Gastrocnemius medialis (tissue), 4 donors: ENCODE measurements at regions not wholly inside any gene's neighbourhood (a gene's known extent, or its start where the extent isn't known, plus 50 kb on each side); places are given as distances from the start of the nearest gene placed in this dataset.

ENCODE experiments used
- ATAC-seq, 2 donors: fragments of 150-250 bp; one replicate each; pipeline ENCODE4 v1.9.1; 2016
- DNase-seq, 2 donors: peaks; one replicate each; pipeline ENCODE4 v3.0.0-alpha.2; 2019
- H3K27ac ChIP-seq, 4 donors: fragments of 200-600 bp; sonication (generic); 1 replicate in 1 of 4; 2 replicates in 3 of 4; pipeline ENCODE4 v1.5.1; 2016 to 2018; ENCODE audit warnings: mild to moderate bottlenecking in 2 of 4, moderate library complexity in 1 of 4
- H3K27me3 ChIP-seq, 3 donors: fragments of 200-600 bp; sonication (generic) in 2 of 3; 1 replicate in 1 of 3; 2 replicates in 2 of 3; pipeline versions ENCODE4 v1.5.1 to v1.6.0; 2016 to 2019; ENCODE audit warnings: mild to moderate bottlenecking in 1 of 3, moderate library complexity in 1 of 3
- H3K36me3 ChIP-seq, 2 donors: fragments of 200-600 bp; sonication (generic) in 1 of 2; one replicate each; pipeline ENCODE4 v1.5.1; 2017 to 2018
- H3K4me1 ChIP-seq, 2 donors: fragments of 200-600 bp; sonication (generic) in 1 of 2; one replicate each; pipeline ENCODE4 v1.5.1; 2016 to 2017; ENCODE audit warnings: mild to moderate bottlenecking in 2 of 2
- H3K4me3 ChIP-seq, 4 donors: fragments of 200-600 bp; sonication (generic) in 3 of 4; 1 replicate in 1 of 4; 2 replicates in 3 of 4; pipeline ENCODE4 v1.5.1; 2016 to 2019; ENCODE audit warnings: mild to moderate bottlenecking in 2 of 4
- H3K9me3 ChIP-seq, 3 donors: fragments of 200-600 bp; sonication (generic) in 2 of 3; 1 replicate in 1 of 3; 2 replicates in 2 of 3; pipeline ENCODE4 v1.5.1; 2016 to 2019
- CTCF ChIP-seq, 5 experiments: fragments of 450-650 bp in 3 of 5; fragments of 200-600 bp in 2 of 5; sonication (generic) in 2 of 5; IDR thresholded peaks in 4 of 5; conservative IDR thresholded peaks in 1 of 5; 1 replicate in 4 of 5; 2 replicates in 1 of 5; pipeline ENCODE4 v1.5.1; 2016 to 2019; ENCODE audit warnings: antibody characterized with exemption in 5 of 5, mild to moderate bottlenecking in 3 of 5, moderate library complexity in 3 of 5
- POLR2A ChIP-seq, 2 donors: fragments of 450-650 bp; IDR thresholded peaks; one replicate each; pipeline ENCODE4 v1.6.1; 2017; ENCODE audit warnings: antibody characterized with exemption in 2 of 2, mild to moderate bottlenecking in 2 of 2, moderate library complexity in 2 of 2
- in situ Hi-C, 4 donors: fragments of 200-750 bp; cut with MboI; loops; one replicate each; pipeline versions ENCODE4 v1.15.0 to v1.8.0; 2017; ENCODE audit warnings: low sequenced_read_pairs in 4 of 4
- intact Hi-C: fragments of 100-400 bp; cut with DNase I; formaldehyde crosslinking; loops from one replicate; pipeline ENCODE4 v1.15.1; 2023; ENCODE audit warnings: low total_unique reads

DNA sequence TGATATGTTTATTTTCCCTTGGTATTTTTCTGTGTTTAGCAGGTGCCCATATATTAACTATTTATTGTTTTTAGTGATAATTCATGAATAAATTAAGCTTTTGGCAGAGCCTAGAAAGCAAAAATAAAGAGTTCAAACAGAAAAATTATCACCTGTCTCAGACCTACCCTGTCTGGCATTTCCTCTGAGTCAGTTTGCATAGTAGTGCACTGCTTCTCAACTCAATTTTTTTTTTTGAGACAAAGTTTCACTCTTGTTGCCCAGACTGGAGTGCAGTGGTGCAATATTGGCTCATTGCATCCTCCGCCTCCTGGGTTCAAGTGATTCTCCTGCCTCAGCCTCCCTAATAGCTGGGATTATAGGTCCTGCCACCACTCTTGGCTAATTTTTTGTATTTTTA lies 793.9 kb downstream of the SUCLG1 start:
- Histone ChIP-seq H3K27ac (no peak overlapping the region), H3K4me1 (no peaks in the 10 kb centered on the region), H3K9me3 (no peaks in the 10 kb centered on the region), H3K27me3 (no peaks in the 10 kb centered on the region), H3K4me3 (no peak overlapping the region), H3K36me3 (no peaks in the 10 kb centered on the region)
- intact Hi-C loops (no loop called here), in situ Hi-C loops (no loop called here)
- DNase-seq, result no peak
- no peak for TF ChIP-seq CTCF (IDR thresholded peaks at IDR 0.05 in 4 of 5, conservative IDR thresholded peaks at IDR 0.05 in 1 of 5)
- TF ChIP-seq POLR2A (IDR thresholded peaks at IDR 0.05), result no peak
- no peak for ATAC-seq

DNA sequence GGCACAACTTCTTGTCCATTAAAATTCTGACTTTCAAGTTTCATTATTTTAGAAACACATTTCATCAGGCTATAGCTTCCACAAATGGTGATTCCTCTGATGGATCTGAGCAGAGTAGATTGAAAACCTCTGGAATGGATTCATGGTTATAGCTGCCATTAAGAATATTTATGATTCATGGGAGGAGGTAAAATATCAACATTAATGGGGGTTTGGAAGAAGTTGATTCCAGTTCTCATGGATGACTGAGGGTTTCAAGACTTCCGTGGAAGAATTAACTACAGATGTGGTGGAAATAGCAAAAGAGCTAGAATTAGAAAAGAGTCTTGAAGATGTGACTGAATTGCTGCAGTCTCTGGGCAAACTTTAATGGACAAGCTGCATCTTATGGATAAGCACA lies 797.4 kb downstream of the SUCLG1 start:
- ATAC-seq, result no peak
- H3K4me1 ChIP-seq, result no peaks in the 10 kb centered on the region
- in situ Hi-C loops, result no loop called here
- H3K4me3 ChIP-seq, result no peak overlapping the region
- DNase-seq, result no peak
- no peaks in the 10 kb centered on the region for H3K27me3 ChIP-seq
- no peaks in the 10 kb centered on the region for H3K9me3 ChIP-seq
- TF ChIP-seq CTCF (IDR thresholded peaks at IDR 0.05 in 4 of 5, conservative IDR thresholded peaks at IDR 0.05 in 1 of 5), result no peak
- no peak for TF ChIP-seq POLR2A (IDR thresholded peaks at IDR 0.05)
- intact Hi-C loops, result no loop called here
- no peak overlapping the region for H3K27ac ChIP-seq
- no peaks in the 10 kb centered on the region for H3K36me3 ChIP-seq

- no peak for ATAC-seq
- TF ChIP-seq CTCF (IDR thresholded peaks at IDR 0.05 in 4 of 5, conservative IDR thresholded peaks at IDR 0.05 in 1 of 5) (no peak), POLR2A (IDR thresholded peaks at IDR 0.05) (no peak)
- in situ Hi-C loops, result no loop called here
- H3K9me3 ChIP-seq, result no peaks in the 10 kb centered on the region
- intact Hi-C loops, result no loop called here
- H3K27ac ChIP-seq, result no peak overlapping the region
- H3K27me3 ChIP-seq, result no peaks in the 10 kb centered on the region
- no peak for DNase-seq
- H3K36me3 ChIP-seq, result no peaks in the 10 kb centered on the region
- no peaks in the 10 kb centered on the region for H3K4me1 ChIP-seq
- no peak overlapping the region for H3K4me3 ChIP-seq
Measured at GRCh38 chr2:83654091-83654611, 804.9 kb downstream of the SUCLG1 start.

- H3K27me3 ChIP-seq, result no peaks in the 10 kb centered on the region
- H3K4me3 ChIP-seq, result no peak overlapping the region
- TF ChIP-seq CTCF (IDR thresholded peaks at IDR 0.05 in 4 of 5, conservative IDR thresholded peaks at IDR 0.05 in 1 of 5), result no peak
- TF ChIP-seq POLR2A (IDR thresholded peaks at IDR 0.05), result no peak
- in situ Hi-C loops, result no loop called here
- no peaks in the 10 kb centered on the region for H3K4me1 ChIP-seq
- DNase-seq (no peak), ATAC-seq (no peak)
- intact Hi-C loops, result no loop called here
- no peaks in the 10 kb centered on the region for H3K36me3 ChIP-seq
- no peak overlapping the region for H3K27ac ChIP-seq
- no peaks in the 10 kb centered on the region for H3K9me3 ChIP-seq
Measured at GRCh38 chr2:83650898-83651297, 808.2 kb downstream of the SUCLG1 start.

DNA sequence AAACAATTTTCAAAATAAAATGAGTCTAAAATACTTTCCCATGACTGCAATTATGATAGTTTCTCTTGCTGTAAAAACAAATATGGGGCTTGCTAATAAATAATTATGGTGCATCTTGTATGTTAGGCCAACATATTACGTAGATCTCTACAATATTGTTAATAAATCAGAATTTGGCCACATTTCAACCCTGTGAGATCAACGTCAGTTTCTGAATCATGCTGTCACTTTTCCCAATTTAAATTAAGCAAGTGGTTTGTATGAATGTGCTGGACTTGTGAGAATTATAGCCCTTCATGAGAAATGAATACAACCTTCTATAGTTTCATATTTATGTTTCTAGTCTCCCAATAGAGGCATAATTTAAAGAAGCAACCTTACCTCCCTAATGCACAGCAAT lies 808.9 kb downstream of the SUCLG1 start:
- in situ Hi-C loops, result no loop called here
- TF ChIP-seq CTCF (IDR thresholded peaks at IDR 0.05 in 4 of 5, conservative IDR thresholded peaks at IDR 0.05 in 1 of 5), result no peak
- TF ChIP-seq POLR2A (IDR thresholded peaks at IDR 0.05), result no peak

More for the DNA sequence above, 808.9 kb downstream of the SUCLG1 start:
- ATAC-seq, result no peak
- Histone ChIP-seq H3K27ac (no peak overlapping the region), H3K4me3 (no peak overlapping the region), H3K27me3 (no peaks in the 10 kb centered on the region), H3K9me3 (no peaks in the 10 kb centered on the region), H3K4me1 (no peaks in the 10 kb centered on the region), H3K36me3 (no peaks in the 10 kb centered on the region)
- DNase-seq, result no peak
- intact Hi-C loops, result no loop called here
